ENCODE measurements at regions not wholly inside any gene's neighbourhood (a gene's known extent, or its start where the extent isn't known, plus 50 kb on each side); places are given as distances from the start of the nearest gene placed in this dataset.

- DNase-seq (ENCODE audit: extremely low spot score, unreplicated experiment): no peak
- no peak for TF ChIP-seq CTCF (IDR thresholded peaks at IDR 0.05)
- H3K27ac Mint-ChIP-seq (ENCODE audit: unreplicated experiment): no peak overlapping the region
- no peaks in the 10 kb centered on the region for H3K36me3 Mint-ChIP-seq (ENCODE audit: unreplicated experiment)
- H3K9me3 Mint-ChIP-seq (ENCODE audit: unreplicated experiment): no peaks in the 10 kb centered on the region
- H3K4me1 Mint-ChIP-seq (ENCODE audit: unreplicated experiment): peaks cover 4% of the 10 kb centered on the region
- peaks cover 4% of the 10 kb centered on the region for H3K27me3 Mint-ChIP-seq (ENCODE audit: unreplicated experiment)
- H3K4me3 Mint-ChIP-seq (ENCODE audit: unreplicated experiment): no peak overlapping the region
Observed at GRCh38 chr5:115413651-115414050, 117.2 kb upstream of the CCDC112 start.

- no peak for TF ChIP-seq CTCF (IDR thresholded peaks at IDR 0.05)
- no peaks in the 10 kb centered on the region for H3K4me1 Mint-ChIP-seq (ENCODE audit: unreplicated experiment)
- no peaks in the 10 kb centered on the region for H3K36me3 Mint-ChIP-seq (ENCODE audit: unreplicated experiment)
- no peaks in the 10 kb centered on the region for H3K9me3 Mint-ChIP-seq (ENCODE audit: unreplicated experiment)
- peaks cover 6% of the 10 kb centered on the region for H3K27me3 Mint-ChIP-seq (ENCODE audit: unreplicated experiment)
- no peak overlapping the region for H3K27ac Mint-ChIP-seq (ENCODE audit: unreplicated experiment)
- no peak overlapping the region for H3K4me3 Mint-ChIP-seq (ENCODE audit: unreplicated experiment)
- DNase-seq (ENCODE audit: extremely low spot score, unreplicated experiment): no peak
Observed at GRCh38 chr5:115409094-115409493, 112.6 kb upstream of the CCDC112 start.

- no peak overlapping the region for H3K27ac Mint-ChIP-seq (ENCODE audit: unreplicated experiment)
- peaks cover 2% of the 10 kb centered on the region for H3K27me3 Mint-ChIP-seq (ENCODE audit: unreplicated experiment)
- no peak for TF ChIP-seq CTCF (IDR thresholded peaks at IDR 0.05)
- no peaks in the 10 kb centered on the region for H3K36me3 Mint-ChIP-seq (ENCODE audit: unreplicated experiment)
- no peaks in the 10 kb centered on the region for H3K9me3 Mint-ChIP-seq (ENCODE audit: unreplicated experiment)
- H3K4me1 Mint-ChIP-seq (ENCODE audit: unreplicated experiment): no peaks in the 10 kb centered on the region
- DNase-seq (ENCODE audit: extremely low spot score, unreplicated experiment): no peak
- H3K4me3 Mint-ChIP-seq (ENCODE audit: unreplicated experiment): no peak overlapping the region
Observed at GRCh38 chr5:115402822-115403577, 106.5 kb upstream of the CCDC112 start.

- no peak for DNase-seq (ENCODE audit: extremely low spot score, unreplicated experiment)
- H3K27ac Mint-ChIP-seq (ENCODE audit: unreplicated experiment): no peak overlapping the region
- no peak overlapping the region for H3K4me3 Mint-ChIP-seq (ENCODE audit: unreplicated experiment)
- no peaks in the 10 kb centered on the region for H3K36me3 Mint-ChIP-seq (ENCODE audit: unreplicated experiment)
- no peaks in the 10 kb centered on the region for H3K9me3 Mint-ChIP-seq (ENCODE audit: unreplicated experiment)
- no peak for TF ChIP-seq CTCF (IDR thresholded peaks at IDR 0.05)
- H3K27me3 Mint-ChIP-seq (ENCODE audit: unreplicated experiment): peaks cover 2% of the 10 kb centered on the region
- no peaks in the 10 kb centered on the region for H3K4me1 Mint-ChIP-seq (ENCODE audit: unreplicated experiment)
Observed at GRCh38 chr5:115402092-115402491, 105.6 kb upstream of the CCDC112 start.

- H3K27ac Mint-ChIP-seq (ENCODE audit: unreplicated experiment): no peak overlapping the region
- H3K36me3 Mint-ChIP-seq (ENCODE audit: unreplicated experiment): no peaks in the 10 kb centered on the region
- H3K27me3 Mint-ChIP-seq (ENCODE audit: unreplicated experiment): no peaks in the 10 kb centered on the region
- H3K4me3 Mint-ChIP-seq (ENCODE audit: unreplicated experiment): no peak overlapping the region
- DNase-seq (ENCODE audit: extremely low spot score, unreplicated experiment): no peak
- no peaks in the 10 kb centered on the region for H3K4me1 Mint-ChIP-seq (ENCODE audit: unreplicated experiment)
- no peak for TF ChIP-seq CTCF (IDR thresholded peaks at IDR 0.05)
- no peaks in the 10 kb centered on the region for H3K9me3 Mint-ChIP-seq (ENCODE audit: unreplicated experiment)
Observed at GRCh38 chr5:115398719-115399118, 102.3 kb upstream of the CCDC112 start.

Measured in osteocyte (in vitro differentiated cells).